ENCODE measurements at regions not wholly inside any gene's neighbourhood (a gene's known extent, or its start where the extent isn't known, plus 50 kb on each side); places are given as distances from the start of the nearest gene placed in this dataset.
A peak's percentile ranks its signal among the peaks of the same experiment; 100 is the strongest.

DNA sequence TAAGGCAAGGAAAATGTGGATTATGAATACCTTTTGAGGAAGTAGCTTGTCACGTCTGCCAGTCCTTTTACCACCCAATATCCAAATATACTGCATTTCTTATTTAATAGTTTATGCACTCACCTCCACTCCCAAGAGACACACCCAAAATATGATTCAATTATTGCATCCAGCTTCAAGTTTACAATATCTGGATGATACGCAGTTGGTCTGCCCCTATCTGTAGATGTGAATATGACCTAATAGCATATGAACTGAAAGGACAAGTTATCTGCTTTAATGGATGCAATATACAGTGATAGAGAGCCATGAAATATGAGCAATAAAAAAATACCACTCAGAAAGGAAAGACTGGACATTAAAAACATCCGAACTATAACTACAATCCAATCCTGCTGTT, 159.4 kb upstream of the MAGI2 start:
- no peak for TF ChIP-seq CTCF (IDR thresholded peaks at IDR 0.05; ENCODE audit: low read depth, low read length)
- no peak overlapping the region for H3K27ac ChIP-seq
- no peak for DNase-seq (ENCODE audit: low read depth in 1 of 2, low spot score in 1 of 2)
- no peak overlapping the region for H3K4me3 ChIP-seq
- H3K27me3 ChIP-seq, result no peaks in the 10 kb centered on the region
- peaks cover 14% of the 10 kb centered on the region for H3K4me1 ChIP-seq (ENCODE audit: low read depth)
- no peaks in the 10 kb centered on the region for H3K36me3 ChIP-seq
- H3K9me3 ChIP-seq (ENCODE audit: low read depth), result no peaks in the 10 kb centered on the region

DNA sequence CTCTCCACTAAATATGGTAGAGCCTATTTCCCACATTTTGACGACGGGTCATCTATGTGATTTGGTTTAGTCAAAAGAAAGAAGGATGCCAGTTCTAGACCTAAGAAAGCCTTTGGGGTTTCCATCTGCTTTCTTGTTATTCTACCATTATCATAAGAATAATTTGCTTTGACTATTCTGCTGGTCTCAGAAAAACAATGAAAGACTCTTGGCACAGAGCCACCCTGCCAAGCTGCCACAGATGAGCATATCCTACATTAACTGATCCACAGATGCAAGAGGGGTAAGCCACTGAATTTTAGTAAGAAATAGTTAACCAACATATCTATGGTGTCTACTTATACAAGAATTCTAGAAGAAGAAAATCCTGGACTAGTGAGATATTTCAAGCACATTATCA, 158.6 kb upstream of the MAGI2 start:
- TF ChIP-seq CTCF (IDR thresholded peaks at IDR 0.05; ENCODE audit: low read depth, low read length), result no peak
- no peak overlapping the region for H3K4me3 ChIP-seq
- no peaks in the 10 kb centered on the region for H3K36me3 ChIP-seq
- peaks cover 14% of the 10 kb centered on the region for H3K4me1 ChIP-seq (ENCODE audit: low read depth)
- no peaks in the 10 kb centered on the region for H3K9me3 ChIP-seq (ENCODE audit: low read depth)
- no peak for DNase-seq (ENCODE audit: low read depth in 1 of 2, low spot score in 1 of 2)
- H3K27ac ChIP-seq, result no peak overlapping the region
- H3K27me3 ChIP-seq, result no peaks in the 10 kb centered on the region

DNA sequence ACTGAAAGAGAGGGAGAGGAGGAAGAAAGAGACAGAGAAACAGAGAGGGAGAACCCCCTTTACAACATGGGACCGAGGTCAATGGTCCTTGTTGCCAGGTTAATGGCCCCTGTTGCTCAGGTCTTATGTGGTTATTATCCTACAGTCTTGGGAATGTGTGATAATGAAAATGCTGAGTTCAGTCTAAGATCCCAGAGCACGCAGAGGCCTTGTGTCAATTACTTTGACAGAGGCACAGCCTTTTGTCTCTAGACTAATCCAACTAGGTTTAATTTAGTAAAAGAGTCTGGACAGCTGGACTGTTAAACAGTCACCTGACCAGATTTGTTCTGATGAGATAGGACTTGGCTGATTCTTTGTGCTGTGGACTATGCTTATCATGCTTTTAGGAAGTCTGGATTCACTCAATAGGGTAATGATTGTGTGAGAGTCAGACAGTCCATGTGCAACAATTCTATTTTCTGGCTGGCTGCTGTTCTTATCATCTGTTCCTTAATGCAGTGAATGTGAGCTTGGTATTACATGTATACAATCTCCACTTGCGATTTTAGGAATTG, 157.4 kb upstream of the MAGI2 start:
- peaks cover 14% of the 10 kb centered on the region for H3K4me1 ChIP-seq (ENCODE audit: low read depth)
- DNase-seq (ENCODE audit: low read depth in 1 of 2, low spot score in 1 of 2), result peak; percentile 57 to 80
- H3K36me3 ChIP-seq, result no peaks in the 10 kb centered on the region
- peak overlapping the region; percentile 81 for H3K27ac ChIP-seq
- H3K9me3 ChIP-seq (ENCODE audit: low read depth), result no peaks in the 10 kb centered on the region
- H3K4me3 ChIP-seq, result no peak overlapping the region
- TF ChIP-seq CTCF (IDR thresholded peaks at IDR 0.05; ENCODE audit: low read depth, low read length), result no peak
- H3K27me3 ChIP-seq, result no peaks in the 10 kb centered on the region

GRCh38 chr7:79610313-79610712, 156.8 kb upstream of the MAGI2 start:
- Histone ChIP-seq H3K27ac (peak overlapping the region; percentile 81), H3K36me3 (no peaks in the 10 kb centered on the region), H3K4me1 (ENCODE audit: low read depth) (peaks cover 14% of the 10 kb centered on the region), H3K4me3 (no peak overlapping the region), H3K27me3 (no peaks in the 10 kb centered on the region), H3K9me3 (ENCODE audit: low read depth) (no peaks in the 10 kb centered on the region)
- TF ChIP-seq CTCF (IDR thresholded peaks at IDR 0.05; ENCODE audit: low read depth, low read length), result no peak
- peak in 1 of 2 donors; percentile 84 for DNase-seq (ENCODE audit: low read depth in 1 of 2, low spot score in 1 of 2)

DNA sequence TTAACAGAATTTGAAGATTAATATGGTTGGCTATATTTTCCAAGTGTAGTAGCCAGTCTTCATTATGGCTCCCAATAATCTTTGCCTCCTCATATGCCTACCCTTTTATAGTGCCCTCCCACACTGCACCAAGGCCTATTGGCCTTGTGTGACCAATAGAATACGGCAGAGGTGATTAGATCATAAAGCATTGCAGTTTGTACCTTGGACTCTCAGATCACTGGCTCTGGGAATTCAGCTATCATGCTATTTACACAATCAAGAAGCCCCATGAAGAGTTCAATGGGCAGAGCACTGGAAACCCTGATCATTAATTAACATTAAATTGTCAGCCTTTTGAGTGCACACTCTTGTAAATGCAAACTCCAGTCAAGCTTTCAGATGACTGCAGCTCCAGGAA, 154.5 kb upstream of the MAGI2 start:
- H3K4me3 ChIP-seq, result no peak overlapping the region
- H3K27me3 ChIP-seq, result no peaks in the 10 kb centered on the region
- H3K36me3 ChIP-seq, result no peaks in the 10 kb centered on the region
- no peak for TF ChIP-seq CTCF (IDR thresholded peaks at IDR 0.05; ENCODE audit: low read depth, low read length)
- no peak for DNase-seq (ENCODE audit: low read depth in 1 of 2, low spot score in 1 of 2)
- peaks cover 14% of the 10 kb centered on the region for H3K4me1 ChIP-seq (ENCODE audit: low read depth)
- H3K27ac ChIP-seq, result no peak overlapping the region
- no peaks in the 10 kb centered on the region for H3K9me3 ChIP-seq (ENCODE audit: low read depth)

DNA sequence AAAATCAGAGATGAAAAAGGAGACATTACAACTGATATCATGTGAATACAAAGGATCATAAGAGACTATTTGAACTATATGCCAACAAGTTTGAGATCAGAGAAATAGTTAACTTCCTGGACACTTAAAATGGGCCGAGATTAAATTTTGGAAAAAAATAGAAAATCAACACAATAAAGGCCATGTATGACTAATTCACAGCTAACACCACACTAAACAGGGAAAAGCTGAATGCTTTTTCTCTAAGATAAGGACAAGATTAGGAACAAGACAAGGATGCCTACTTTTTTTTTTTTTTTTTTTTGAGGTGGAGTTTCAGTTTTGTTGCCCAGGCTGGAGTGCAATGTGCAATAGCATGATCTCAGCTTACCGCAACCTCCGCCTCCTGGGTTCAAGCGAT, 151.4 kb upstream of the MAGI2 start:
- no peaks in the 10 kb centered on the region for H3K4me1 ChIP-seq (ENCODE audit: low read depth)
- peak in 1 of 2 donors; percentile 32 for DNase-seq (ENCODE audit: low read depth in 1 of 2, low spot score in 1 of 2)
- H3K27ac ChIP-seq, result no peak overlapping the region
- H3K27me3 ChIP-seq, result no peaks in the 10 kb centered on the region
- H3K36me3 ChIP-seq, result no peaks in the 10 kb centered on the region
- no peak overlapping the region for H3K4me3 ChIP-seq
- no peaks in the 10 kb centered on the region for H3K9me3 ChIP-seq (ENCODE audit: low read depth)
- TF ChIP-seq CTCF (IDR thresholded peaks at IDR 0.05; ENCODE audit: low read depth, low read length), result no peak

Measured in cardiac muscle cell (in vitro differentiated cells and primary cell).